Subcutaneous abdominal adipose tissue (tissue), 5 donors: ENCODE measurements at regions not wholly inside any gene's neighbourhood (a gene's known extent, or its start where the extent isn't known, plus 50 kb on each side); places are given as distances from the start of the nearest gene placed in this dataset.
A peak's percentile ranks its signal among the peaks of the same experiment; 100 is the strongest.

ENCODE experiments used
- H3K27ac ChIP-seq: one replicate; pipeline ENCODE4 v1.7.0; 2013; ENCODE audit warnings: low read depth, mild to moderate bottlenecking, inconsistent platforms, low read length, moderate library complexity
- H3K27me3 ChIP-seq, 5 donors: one replicate each; pipeline ENCODE4 v1.7.0; 2013; ENCODE audit warnings: low read length in 5 of 5, inconsistent platforms in 1 of 5; ENCODE audit not compliant: control insufficient read depth in 5 of 5, insufficient read depth in 4 of 5
- H3K36me3 ChIP-seq, 5 donors: one replicate each; pipeline ENCODE4 v1.7.0; 2013; ENCODE audit warnings: low read length in 5 of 5; ENCODE audit not compliant: control insufficient read depth in 5 of 5, insufficient read depth in 5 of 5
- H3K4me1 ChIP-seq, 5 donors: one replicate each; pipeline ENCODE4 v1.7.0; 2013; ENCODE audit warnings: low read length in 5 of 5, mild to moderate bottlenecking in 3 of 5, moderate library complexity in 1 of 5; ENCODE audit not compliant: control insufficient read depth in 5 of 5, insufficient read depth in 5 of 5
- H3K4me3 ChIP-seq, 5 donors: one replicate each; pipeline ENCODE4 v1.7.0; 2013; ENCODE audit warnings: low read length in 5 of 5, low read depth in 1 of 5
- H3K9ac ChIP-seq, 5 donors: one replicate each; pipeline ENCODE4 v1.7.0; 2013; ENCODE audit warnings: low read length in 5 of 5, mild to moderate bottlenecking in 4 of 5, moderate library complexity in 3 of 5
- H3K9me3 ChIP-seq, 5 donors: one replicate each; pipeline ENCODE4 v1.7.0; 2013; ENCODE audit warnings: low read length in 5 of 5; ENCODE audit not compliant: control insufficient read depth in 5 of 5
- donor health status: healthy.
- donor health status: healthy.
- donor health status: healthy.
- donor health status: healthy.
- donor health status: healthy.

DNA sequence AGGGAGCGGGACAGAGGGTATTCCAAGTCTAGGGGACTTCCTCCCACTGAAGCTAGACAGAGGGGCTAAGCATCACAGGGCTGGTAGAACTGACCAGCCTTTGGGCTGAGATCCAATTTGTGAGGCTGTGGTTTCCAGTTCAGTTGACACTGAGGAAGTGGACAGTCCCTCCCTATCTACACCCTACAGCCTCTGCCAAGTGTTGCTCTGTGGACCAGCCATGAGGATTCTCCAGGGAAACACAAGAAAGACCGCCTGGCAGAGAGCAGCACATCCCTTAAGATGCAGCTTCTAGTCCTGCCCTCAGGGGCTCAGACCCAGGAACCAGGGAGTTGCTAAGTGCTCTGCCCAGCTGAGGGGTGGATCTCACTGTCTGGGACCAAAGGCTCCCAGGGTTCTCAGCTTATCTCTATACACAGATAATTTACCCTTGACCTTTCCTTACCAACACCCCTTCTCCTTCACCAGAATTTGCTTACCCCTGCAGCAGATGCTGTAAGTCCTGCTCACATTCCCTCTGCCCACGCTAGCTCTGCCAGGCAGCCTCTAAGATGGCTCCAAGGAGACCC lies 252.0 kb downstream of the SKIDA1 start:
- peaks cover 0 to 4% (median 0%) of the 10 kb centered on the region in 5 donors for H3K9me3 ChIP-seq
- H3K36me3 ChIP-seq = no peaks in the 10 kb centered on the region
- no peaks in the 10 kb centered on the region for H3K27me3 ChIP-seq
- no peaks in the 10 kb centered on the region for H3K4me1 ChIP-seq
- H3K9ac ChIP-seq = no peak overlapping the region
- no peak overlapping the region for H3K27ac ChIP-seq
- H3K4me3 ChIP-seq = no peak overlapping the region

DNA sequence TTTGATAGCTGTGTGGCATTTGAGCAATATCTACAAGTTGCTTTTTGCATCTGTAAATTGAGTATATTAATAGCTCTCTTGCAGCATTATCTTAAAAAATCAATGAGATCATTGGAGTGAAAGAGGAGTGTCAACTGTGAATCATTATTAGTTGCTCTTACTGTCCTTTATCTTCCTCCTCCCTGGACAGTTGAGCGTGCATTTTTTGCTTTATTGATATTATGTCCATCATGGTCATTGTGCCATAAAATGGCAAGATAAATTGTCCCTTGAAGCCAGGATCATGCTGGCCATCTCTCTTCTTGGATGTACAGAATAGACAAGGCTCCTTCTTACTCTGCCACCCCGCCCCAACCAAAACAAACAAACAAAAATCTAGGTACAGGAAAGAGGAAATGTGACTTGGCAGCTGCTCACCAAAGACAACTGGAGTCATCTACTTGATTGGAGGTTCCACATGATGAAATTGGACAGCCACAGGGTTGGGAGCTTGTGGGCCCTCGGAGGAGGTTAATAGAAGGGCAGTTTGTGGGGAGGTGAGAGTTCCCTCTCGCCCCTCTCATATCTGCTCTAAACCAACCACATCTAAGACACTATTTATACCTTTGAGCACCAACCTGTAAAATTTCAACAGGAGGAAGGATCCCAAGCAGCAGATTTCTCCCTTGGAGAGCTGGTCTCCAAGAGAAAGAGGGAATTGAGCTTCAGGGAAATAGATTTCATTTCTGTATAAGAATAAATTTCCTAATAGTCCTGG lies 252.7 kb downstream of the SKIDA1 start:
- Histone ChIP-seq H3K4me1 (no peaks in the 10 kb centered on the region), H3K27ac (no peak overlapping the region), H3K9me3 (peaks cover 0 to 4% (median 0%) of the 10 kb centered on the region in 5 donors), H3K36me3 (no peaks in the 10 kb centered on the region), H3K9ac (no peak overlapping the region), H3K4me3 (no peak overlapping the region), H3K27me3 (no peaks in the 10 kb centered on the region)

DNA sequence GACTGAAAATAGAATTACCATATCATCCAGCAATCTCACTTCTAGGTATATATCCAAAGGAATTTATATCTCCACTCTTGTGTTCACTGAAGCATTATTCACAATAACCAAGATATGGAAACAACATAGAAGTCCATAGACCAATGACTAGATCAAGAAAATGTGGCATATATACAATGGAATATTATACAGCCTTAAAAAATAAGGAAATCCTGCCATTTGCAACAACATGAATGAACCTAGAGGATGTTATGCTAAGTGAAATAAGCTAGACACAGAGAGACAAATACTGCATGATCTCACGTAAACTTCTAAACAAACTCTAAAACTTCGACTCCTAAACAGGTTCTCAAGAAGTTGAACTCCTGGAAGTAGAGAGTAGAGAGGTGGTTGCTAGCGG lies 254.5 kb downstream of the SKIDA1 start:
- no peaks in the 10 kb centered on the region for H3K36me3 ChIP-seq
- no peaks in the 10 kb centered on the region for H3K27me3 ChIP-seq
- H3K9me3 ChIP-seq = peaks cover 0 to 4% (median 0%) of the 10 kb centered on the region in 5 donors
- no peak overlapping the region for H3K4me3 ChIP-seq
- H3K4me1 ChIP-seq = no peaks in the 10 kb centered on the region
- no peak overlapping the region for H3K27ac ChIP-seq
- H3K9ac ChIP-seq = no peak overlapping the region

GRCh38 chr10:21269289-21269688 lies 256.2 kb downstream of the SKIDA1 start:
- Histone ChIP-seq H3K4me3 (no peak overlapping the region), H3K9ac (no peak overlapping the region), H3K9me3 (no peaks in the 10 kb centered on the region), H3K4me1 (no peaks in the 10 kb centered on the region), H3K27me3 (no peaks in the 10 kb centered on the region), H3K27ac (no peak overlapping the region), H3K36me3 (no peaks in the 10 kb centered on the region)

DNA sequence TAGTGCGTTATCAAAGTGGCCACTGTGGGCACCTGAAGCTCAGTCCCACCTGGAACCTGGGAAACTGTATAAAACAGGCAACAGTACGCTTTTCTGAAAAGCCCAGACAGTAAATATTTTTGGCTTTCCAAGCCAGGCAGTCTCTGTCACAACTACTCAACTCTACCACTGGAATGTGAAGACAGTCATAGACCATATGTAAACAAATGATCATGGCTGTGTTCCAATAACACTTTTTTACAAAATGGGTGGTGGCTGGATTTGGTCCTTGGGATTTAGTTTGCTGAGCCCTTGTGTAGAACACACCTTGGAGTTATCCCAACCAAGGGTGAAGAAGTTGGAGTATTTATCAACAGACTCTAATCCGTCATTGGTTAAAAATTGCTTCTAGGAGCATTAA lies 259.9 kb downstream of the SKIDA1 start:
- peaks cover 0 to 2% (median 0%) of the 10 kb centered on the region in 5 donors for H3K4me1 ChIP-seq
- no peaks in the 10 kb centered on the region for H3K27me3 ChIP-seq
- no peaks in the 10 kb centered on the region for H3K9me3 ChIP-seq
- no peak overlapping the region for H3K4me3 ChIP-seq
- H3K9ac ChIP-seq = no peak overlapping the region
- no peaks in the 10 kb centered on the region for H3K36me3 ChIP-seq
- H3K27ac ChIP-seq = no peak overlapping the region

GRCh38 chr10:21264271-21264670 lies 261.2 kb downstream of the SKIDA1 start:
- Histone ChIP-seq H3K27me3 (no peaks in the 10 kb centered on the region), H3K27ac (no peak overlapping the region), H3K9me3 (no peaks in the 10 kb centered on the region), H3K4me1 (peaks cover 0 to 7% (median 0%) of the 10 kb centered on the region in 5 donors), H3K36me3 (no peaks in the 10 kb centered on the region), H3K9ac (no peak overlapping the region), H3K4me3 (no peak overlapping the region)

GRCh38 chr10:21263839-21264238 lies 261.6 kb downstream of the SKIDA1 start:
- Histone ChIP-seq H3K27ac (no peak overlapping the region), H3K36me3 (no peaks in the 10 kb centered on the region), H3K9me3 (no peaks in the 10 kb centered on the region), H3K4me3 (no peak overlapping the region), H3K4me1 (peaks cover 0 to 7% (median 0%) of the 10 kb centered on the region in 5 donors), H3K9ac (no peak overlapping the region), H3K27me3 (no peaks in the 10 kb centered on the region)

- H3K36me3 ChIP-seq = no peaks in the 10 kb centered on the region
- H3K4me3 ChIP-seq = no peak overlapping the region
- peaks cover 0 to 7% (median 0%) of the 10 kb centered on the region in 5 donors for H3K4me1 ChIP-seq
- no peaks in the 10 kb centered on the region for H3K27me3 ChIP-seq
- no peaks in the 10 kb centered on the region for H3K9me3 ChIP-seq
- H3K9ac ChIP-seq = no peak overlapping the region
- no peak overlapping the region for H3K27ac ChIP-seq
Measured at GRCh38 chr10:21263263-21263803, 262.1 kb downstream of the SKIDA1 start.

- no peak overlapping the region for H3K9ac ChIP-seq
- no peaks in the 10 kb centered on the region for H3K36me3 ChIP-seq
- H3K27ac ChIP-seq = no peak overlapping the region
- H3K9me3 ChIP-seq = no peaks in the 10 kb centered on the region
- no peak overlapping the region for H3K4me3 ChIP-seq
- H3K4me1 ChIP-seq = peaks cover 0 to 7% (median 0%) of the 10 kb centered on the region in 5 donors
- no peaks in the 10 kb centered on the region for H3K27me3 ChIP-seq
Measured at GRCh38 chr10:21261842-21262294, 263.6 kb downstream of the SKIDA1 start.

DNA sequence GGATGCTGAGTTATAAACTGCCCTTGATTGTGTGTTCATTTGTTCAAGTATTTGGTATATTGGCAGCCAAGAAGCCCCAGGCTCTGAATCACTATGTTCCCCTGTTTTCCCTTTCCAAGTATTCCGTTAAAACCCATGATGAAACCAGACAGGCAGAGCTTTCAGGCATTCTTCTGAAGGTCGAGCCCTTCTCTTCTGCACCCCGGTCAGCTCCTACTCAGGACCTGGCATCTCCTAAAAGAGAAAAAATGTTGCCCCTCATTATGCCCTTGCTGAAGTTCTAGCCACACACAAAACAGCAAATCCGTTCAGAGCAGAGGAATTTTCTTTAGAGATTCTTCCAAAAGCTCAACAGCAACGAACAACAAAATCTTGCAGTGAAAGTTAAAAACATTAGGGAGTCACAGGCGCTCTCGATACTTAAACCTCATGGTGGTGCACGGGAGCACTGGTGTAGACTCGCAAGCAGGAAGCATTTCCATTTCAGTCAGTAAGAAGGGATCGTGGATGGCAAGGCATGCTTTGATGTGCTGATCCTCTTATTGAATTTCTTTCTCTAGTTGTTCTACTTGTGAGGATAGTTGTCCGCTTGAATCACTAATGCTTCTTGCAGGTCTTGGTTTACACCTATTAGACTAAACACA lies 264.9 kb downstream of the SKIDA1 start:
- H3K4me3 ChIP-seq = peak overlapping the region in 1 of 5 donors; percentile 27
- no peak overlapping the region for H3K9ac ChIP-seq
- no peaks in the 10 kb centered on the region for H3K27me3 ChIP-seq
- no peak overlapping the region for H3K27ac ChIP-seq
- no peaks in the 10 kb centered on the region for H3K9me3 ChIP-seq
- peaks cover 0 to 7% (median 0%) of the 10 kb centered on the region in 5 donors for H3K4me1 ChIP-seq
- H3K36me3 ChIP-seq = no peaks in the 10 kb centered on the region
